ENCODE measurements at regions not wholly inside any gene's neighbourhood (a gene's known extent, or its start where the extent isn't known, plus 50 kb on each side); places are given as distances from the start of the nearest gene placed in this dataset.

GRCh38 chr11:41982276-41982675 lies 522.8 kb upstream of the LRRC4C start:
- DNase-seq: no peak

DNA sequence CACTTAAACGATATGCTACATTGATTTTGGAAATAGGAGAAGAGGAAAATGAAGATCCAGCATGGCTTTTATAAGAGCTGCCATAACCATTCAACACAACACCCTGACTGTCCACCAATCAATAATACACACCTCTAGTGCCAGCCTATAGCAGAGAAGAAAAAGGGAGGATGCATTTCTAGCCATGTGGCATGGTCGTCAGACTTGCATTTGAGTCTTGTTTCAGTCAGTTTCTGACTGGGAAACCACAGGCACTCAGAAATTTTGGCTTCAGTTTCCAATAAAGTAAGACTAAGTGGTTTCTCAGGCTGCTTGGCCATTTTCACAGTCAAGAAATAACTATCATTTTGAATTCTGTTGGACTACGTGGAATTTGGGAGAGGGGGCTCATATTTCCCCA lies 523.5 kb upstream of the LRRC4C start:
- DNase-seq: no peak

DNA sequence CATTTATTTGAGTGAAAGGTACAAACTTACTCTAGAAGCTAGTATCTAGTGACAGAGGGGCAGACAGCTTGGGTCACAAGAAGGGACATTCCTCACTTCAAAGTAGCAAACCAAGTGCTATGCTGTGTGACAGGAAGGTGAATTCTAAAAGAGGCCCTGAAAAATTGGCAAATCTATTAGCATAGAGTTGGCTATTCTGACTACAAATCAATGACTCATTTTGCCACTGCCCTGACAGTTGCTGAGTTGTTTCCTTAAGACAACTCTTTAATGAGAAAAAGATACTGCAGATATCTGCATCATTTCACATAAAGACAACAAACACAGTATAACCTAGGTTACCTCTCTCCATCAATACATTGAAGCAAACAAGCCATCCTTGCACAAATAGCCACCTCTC lies 524.0 kb upstream of the LRRC4C start:
- no peak for DNase-seq

DNA sequence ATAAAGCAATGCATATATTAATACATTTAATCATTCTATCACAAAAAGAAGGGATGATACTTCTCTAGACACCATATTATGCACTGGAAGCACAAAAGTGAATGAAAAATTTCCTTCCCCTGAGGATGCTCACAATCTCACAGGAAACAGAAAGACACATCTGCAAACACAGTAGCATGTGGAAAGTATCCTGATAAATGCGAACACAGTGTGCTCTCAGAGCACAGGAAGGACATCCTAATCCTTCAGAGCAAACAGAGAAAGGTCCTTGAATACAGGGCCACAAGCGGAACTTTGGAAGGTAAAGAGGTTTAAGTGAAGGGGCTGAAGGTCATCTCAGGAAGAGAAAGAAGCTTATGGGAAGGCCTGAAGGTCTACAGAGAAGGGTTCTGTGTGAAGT lies 524.6 kb upstream of the LRRC4C start:
- no peak for DNase-seq

DNA sequence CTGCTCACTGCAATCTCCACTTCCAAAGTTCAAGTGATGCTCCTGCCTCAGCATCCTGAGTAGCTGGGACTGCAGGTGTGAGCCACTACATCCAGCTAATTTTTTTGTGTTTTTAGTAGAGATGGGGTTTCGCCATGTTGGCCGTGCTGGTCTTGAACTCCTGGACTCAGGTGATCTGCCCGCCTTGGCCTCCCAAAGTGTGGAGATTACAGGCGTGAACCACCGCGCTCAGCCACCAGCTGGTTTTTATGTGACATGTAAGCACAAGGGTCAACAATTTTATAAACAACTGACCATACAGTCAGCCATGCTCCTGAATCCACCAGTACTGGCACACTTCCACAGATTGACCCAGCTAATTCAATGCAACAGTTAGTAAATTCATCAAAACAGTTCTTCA lies 526.3 kb upstream of the LRRC4C start:
- no peak for DNase-seq

GRCh38 chr11:41988951-41989572 lies 529.6 kb upstream of the LRRC4C start:
- DNase-seq: no peak

- no peak for DNase-seq
These were observed 530.5 kb upstream of the LRRC4C start for GRCh38 chr11:41989823-41990380.

- no peak for DNase-seq
These were observed 537.1 kb upstream of the LRRC4C start for GRCh38 chr11:41996533-41996932.

DNA sequence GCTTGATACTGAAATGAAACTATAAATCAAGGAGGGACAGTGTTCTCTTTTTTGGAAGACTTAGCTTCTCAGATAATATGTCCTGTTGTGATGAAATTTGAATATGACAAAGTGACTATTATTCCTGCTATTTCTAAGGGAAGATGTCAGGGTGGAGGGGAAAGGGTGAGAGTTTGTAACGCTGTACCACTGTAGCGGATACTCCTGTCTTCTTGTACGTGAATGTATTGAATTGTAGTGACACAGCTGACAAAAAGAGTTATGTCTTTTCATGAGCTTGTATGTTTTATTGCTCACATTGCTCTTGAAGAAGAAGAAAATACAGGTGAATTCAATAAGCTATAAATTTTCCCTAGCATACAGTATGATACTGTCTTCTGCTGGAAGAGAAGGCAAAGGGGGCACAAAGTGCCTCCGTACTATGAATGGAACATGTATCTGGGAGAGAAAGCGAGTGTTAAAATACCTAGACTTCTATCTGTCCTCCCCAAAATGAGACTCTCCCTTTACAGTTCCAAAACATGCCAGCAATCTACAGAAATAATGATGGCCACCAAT lies 538.5 kb upstream of the LRRC4C start:
- DNase-seq: no peak

DNA sequence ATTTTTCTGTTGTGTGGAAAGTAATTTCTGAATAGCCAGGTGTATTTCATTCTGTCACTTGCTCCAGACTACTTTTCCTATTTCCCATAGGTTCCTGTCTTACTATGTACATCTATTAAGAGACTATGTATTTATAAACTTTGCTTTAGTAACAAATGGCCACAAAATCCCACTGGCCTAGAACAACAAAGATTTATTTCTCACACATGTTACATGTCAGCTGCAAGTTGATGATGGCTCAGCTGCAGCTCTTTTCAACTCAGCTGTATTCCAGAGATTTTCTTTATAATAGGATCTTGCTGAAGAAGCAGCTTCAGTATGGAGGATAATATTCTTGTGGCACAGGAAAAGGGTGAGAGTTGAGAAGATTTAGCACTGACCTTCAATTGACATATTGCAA lies 539.6 kb upstream of the LRRC4C start:
- no peak for DNase-seq

DNA sequence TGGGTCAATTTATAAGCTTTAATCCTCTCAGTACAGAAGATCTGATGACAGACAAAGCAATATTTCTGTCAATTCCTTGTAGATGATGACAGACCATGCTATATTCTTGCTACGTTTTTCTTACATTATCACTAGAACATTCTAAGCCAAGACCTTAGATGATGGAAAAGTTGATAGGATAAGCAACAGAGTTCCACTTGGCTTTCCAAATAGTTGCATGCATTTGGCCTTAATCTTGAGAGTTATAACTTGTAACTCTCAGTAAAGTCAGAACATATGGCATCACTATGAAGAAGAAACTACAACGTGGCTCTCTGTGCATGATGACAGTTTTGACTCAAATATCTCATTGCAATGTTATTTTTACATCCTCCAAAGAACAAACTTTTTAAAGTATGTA lies 544.3 kb upstream of the LRRC4C start:
- no peak for DNase-seq

- no peak for DNase-seq
These were observed 547.3 kb upstream of the LRRC4C start for GRCh38 chr11:42006766-42007165.

DNA sequence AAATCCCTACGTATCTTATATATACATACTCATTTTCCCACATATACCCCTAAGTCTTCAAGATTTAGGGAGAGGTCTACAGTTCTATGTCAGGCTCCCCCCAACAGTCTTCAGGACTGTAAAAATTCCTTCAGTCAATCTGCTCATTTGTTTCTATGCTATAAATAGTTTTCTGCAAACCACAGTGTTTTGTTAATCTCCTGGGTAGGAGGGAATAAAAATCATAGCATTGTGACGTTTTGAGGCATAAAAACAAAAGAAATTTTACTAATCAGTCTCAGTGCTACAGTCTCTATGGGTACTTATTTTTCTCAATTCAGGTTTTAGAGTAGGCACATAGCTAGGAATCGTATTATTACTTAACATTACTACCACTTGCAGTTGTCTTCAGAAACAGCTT lies 552.8 kb upstream of the LRRC4C start:
- no peak for DNase-seq

DNA sequence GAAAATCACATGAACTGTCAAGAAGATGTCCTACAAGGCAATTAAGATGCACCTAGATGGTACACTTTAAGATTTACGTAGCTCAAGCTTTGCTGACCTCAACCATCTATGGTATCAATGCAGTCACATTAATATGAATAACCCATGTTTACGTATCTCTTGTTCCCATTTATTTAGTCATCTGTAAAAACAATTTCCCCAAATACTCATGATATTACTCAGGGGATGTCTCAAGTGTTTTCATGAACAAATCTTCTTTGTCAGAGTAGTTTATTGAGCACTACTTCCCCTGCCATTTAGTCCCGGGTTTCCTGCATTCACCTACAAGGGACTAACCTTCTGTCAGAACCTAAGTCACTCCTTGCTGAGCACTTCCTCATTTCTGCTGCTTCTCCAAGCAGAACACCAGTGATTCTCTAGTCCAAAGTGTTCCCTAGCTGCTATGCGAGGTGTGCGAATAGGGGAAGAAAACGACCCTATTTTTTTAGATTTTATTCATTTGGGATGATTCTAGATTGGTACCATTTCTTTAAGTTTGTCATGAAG lies 554.3 kb upstream of the LRRC4C start:
- no peak for DNase-seq

- DNase-seq: no peak
These were observed 562.5 kb upstream of the LRRC4C start for GRCh38 chr11:42021911-42022310.

GRCh38 chr11:42023267-42023666 lies 563.8 kb upstream of the LRRC4C start:
- DNase-seq: no peak

GRCh38 chr11:42025121-42025803 lies 565.8 kb upstream of the LRRC4C start:
- DNase-seq: no peak

DNA sequence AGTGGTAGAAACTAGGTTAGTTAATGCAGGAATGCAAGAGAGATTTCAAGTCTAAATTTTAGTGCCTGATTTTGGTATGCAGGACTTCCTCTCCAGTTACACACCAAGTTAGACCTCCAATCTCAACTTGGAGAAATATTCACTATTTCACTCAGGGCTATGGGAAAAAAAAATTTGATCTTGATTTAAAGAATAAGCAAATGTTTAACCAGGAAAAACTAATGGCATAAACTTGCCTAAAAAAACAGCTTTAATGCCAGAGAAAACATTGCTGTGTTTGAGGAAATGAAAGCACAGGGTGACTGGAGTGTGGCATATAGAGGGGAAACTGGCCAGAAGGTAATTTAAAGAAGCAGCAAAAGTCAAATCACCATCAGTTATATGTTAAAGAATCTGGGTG lies 575.4 kb upstream of the LRRC4C start:
- DNase-seq: no peak

DNA sequence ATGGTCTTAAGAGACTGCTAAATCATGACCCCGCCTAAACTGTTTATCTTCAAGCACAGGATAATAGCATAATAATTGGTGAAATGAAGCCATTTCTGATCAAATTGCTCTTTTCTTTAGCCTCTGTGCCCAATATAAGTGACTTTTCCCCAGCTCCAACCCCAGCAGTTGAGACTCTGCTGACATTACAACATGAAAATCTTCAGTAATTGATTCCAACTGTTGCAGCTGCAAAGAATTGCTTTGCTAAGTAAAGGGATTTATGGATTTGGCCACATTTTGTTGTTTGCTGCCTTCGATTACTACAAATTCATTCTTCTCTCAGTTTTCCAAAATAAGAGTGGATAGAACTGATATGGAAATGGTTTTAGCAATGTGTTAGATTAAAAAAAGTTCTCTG lies 576.7 kb upstream of the LRRC4C start:
- no peak for DNase-seq

DNA sequence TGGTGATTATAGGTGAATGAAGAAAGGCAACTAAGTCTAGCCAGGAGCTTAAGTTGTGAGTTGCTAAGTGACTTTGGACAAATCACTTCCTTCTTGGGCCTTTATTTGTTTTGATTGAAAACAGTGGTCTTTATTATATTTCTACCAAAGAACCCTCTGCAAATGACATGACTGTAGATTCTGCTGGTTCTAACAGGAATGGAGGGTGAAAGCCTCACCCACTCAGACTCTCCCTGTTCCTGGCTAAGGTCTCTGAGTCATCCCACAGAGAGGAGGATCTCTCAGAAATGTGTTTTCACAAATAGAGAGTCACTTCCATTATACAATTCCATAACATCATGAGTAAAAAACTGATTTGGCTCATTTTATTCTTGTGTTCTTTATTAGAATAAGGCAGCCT lies 583.9 kb upstream of the LRRC4C start:
- DNase-seq: no peak

DNA sequence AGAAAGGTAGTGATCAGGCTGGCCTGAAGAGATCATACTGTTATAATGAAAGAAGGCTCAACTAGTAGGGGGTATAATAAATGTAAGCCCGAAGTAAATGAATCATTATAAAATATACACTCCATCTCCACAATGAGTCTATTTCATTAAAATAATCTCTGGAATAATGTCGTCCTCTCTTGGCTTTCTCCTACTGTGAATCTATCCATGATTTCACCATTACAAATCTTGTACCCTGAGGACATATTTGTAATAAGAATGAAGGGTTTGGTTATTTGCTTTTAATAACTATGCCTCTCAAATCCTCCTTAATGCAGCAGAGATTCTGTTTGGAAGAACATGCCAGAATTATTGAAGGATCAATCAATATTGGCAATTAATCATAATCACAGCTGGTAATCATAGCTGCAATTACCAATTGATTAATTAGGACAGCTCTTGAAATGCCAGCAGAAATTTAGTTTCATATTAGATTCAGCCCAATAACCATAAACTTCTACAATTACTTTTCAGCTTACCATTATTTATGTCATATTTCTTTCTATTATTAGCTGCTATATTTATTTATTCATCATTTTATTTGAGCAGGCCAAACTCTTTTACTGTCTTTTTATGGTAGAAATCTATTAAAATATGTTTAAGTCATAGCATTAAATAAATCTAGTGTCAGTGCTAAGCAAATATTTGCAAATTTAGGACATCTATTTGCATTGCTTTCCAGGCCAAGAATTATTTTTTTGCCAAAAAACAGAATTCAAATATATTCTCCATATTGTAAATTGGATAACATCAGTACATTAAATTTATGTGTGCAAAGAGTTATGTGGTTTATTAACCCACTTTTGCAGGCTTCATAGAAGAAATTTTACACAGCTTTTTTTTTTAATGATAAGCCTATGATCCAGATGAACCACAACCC lies 588.4 kb upstream of the LRRC4C start:
- no peak for DNase-seq

DNA sequence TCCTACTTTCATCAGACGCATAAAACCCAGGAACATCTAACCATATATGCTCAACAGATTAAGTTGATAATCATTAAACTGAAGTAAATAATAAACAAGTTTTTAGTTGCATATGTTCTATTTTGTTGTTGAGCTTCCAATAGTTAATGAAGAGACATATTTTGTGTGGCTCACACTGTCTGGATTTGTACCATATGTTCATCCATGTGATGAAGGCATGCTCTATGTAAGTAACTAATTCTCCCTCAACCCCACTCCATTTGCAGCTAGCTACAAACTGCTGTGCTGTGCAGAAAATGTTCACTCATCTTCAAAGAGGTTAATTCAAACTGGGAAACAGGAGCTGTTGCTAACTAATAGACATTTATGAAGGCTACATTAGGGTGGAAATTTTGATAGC lies 589.7 kb upstream of the LRRC4C start:
- no peak for DNase-seq

DNA sequence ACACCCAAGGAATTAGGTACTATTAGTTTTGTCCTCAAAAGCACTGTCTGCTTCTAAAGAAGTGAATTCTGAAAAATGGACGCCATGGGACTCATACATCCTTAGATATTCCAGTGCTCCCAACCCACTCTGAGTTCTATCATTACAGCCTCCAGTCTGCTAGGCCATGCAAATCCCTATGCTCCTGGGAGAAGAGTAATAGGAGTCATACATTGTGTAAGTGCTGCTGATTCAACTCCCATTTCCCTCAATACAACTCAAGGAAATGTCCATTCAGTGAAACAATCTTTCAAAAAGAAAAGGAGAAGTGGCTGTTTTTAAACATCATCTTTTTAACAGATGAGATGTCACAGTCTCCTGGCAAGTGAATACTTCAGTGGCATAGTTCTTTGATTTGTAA lies 590.2 kb upstream of the LRRC4C start:
- DNase-seq: no peak
